HG03460 (cell line): ENCODE measurements at regions not wholly inside any gene's neighbourhood (a gene's known extent, or its start where the extent isn't known, plus 50 kb on each side); places are given as distances from the start of the nearest gene placed in this dataset.
"Not testable (repeated sequence)": the region's sequence is repeated elsewhere in the genome, so short reads cannot be mapped to it uniquely, and the experiment has no call there.

Experiments used
- ATAC-seq: cut with Tn5 transposase; IDR thresholded peaks from one replicate; pipeline ENCODE4 v1.9.1; 2021; ENCODE audit not compliant: unreplicated experiment

GRCh38 chr13:104580931-104581330 is 1514.7 kb upstream of the SLC10A2 start:
- no peak for ATAC-seq

- no peak for ATAC-seq
Observed at GRCh38 chr13:104577071-104577815, 1511.0 kb upstream of the SLC10A2 start.

DNA sequence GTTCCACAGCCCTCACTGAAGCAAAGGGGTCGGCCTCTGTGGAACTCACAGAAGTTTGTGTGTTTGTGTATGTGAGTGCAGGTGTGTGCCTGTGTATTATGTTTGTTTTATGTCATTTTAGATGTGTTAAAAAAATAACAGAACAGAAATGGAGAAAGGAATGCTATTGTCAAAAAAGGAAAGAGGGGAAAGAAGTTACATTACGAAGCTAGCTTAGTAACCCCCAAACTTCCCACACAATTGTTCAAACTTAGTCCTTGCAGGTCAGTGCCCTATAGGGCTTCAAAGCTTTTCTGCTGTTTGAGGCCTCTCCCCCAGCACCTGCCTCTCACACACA is 1505.6 kb upstream of the SLC10A2 start:
- ATAC-seq: no peak

GRCh38 chr13:104571161-104571892 is 1505.1 kb upstream of the SLC10A2 start:
- ATAC-seq: no peak

- ATAC-seq: no peak
Observed at GRCh38 chr13:104567114-104567513, 1500.9 kb upstream of the SLC10A2 start.

GRCh38 chr13:104565888-104566287 is 1499.7 kb upstream of the SLC10A2 start:
- ATAC-seq: no peak

DNA sequence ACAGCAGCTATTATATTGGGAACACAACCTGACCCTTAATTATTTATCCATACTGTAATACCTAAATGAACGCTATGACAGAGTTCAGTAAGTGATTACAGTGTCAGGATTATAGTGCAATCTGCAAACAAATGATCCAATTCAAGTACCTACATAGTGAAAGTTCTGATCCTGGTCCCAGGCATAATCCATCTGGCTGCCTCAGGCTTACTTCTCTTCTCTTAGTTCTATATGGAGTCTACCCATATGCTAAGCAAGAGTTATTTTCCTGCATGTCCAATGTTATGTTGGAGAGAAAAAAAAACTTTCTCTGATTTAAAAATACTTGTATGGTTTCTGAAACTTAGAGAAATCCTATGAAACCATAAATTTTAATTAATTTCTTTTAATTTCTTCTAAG is 1487.7 kb upstream of the SLC10A2 start:
- ATAC-seq: no peak

DNA sequence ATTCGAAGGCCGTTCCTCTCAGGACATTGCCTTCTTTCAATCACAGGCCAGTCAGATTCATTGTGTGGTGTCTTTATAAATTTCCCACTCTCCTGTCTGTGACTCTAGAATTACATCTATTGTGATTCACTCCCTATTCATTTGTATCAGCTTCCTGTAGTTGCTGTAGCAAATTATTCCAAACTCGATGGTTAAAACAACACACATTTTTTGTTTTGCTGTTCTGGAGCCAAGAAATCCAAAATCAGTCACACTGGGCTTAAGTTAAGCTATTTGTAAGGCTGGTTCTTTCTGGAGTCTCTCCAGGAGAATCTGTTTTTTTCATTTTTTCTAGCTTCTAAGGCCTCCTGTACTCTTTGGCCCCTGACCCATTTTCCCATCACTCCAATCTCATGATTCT is 1487.0 kb upstream of the SLC10A2 start:
- no peak for ATAC-seq

GRCh38 chr13:104534847-104535246 is 1468.6 kb upstream of the SLC10A2 start:
- no peak for ATAC-seq

GRCh38 chr13:104532132-104532531 is 1465.9 kb upstream of the SLC10A2 start:
- no peak for ATAC-seq

- ATAC-seq: no peak
Observed at GRCh38 chr13:104530741-104531140, 1464.5 kb upstream of the SLC10A2 start.

- no peak for ATAC-seq
Observed at GRCh38 chr13:104526561-104526960, 1460.3 kb upstream of the SLC10A2 start.

GRCh38 chr13:104525467-104525866 is 1459.2 kb upstream of the SLC10A2 start:
- no peak for ATAC-seq

DNA sequence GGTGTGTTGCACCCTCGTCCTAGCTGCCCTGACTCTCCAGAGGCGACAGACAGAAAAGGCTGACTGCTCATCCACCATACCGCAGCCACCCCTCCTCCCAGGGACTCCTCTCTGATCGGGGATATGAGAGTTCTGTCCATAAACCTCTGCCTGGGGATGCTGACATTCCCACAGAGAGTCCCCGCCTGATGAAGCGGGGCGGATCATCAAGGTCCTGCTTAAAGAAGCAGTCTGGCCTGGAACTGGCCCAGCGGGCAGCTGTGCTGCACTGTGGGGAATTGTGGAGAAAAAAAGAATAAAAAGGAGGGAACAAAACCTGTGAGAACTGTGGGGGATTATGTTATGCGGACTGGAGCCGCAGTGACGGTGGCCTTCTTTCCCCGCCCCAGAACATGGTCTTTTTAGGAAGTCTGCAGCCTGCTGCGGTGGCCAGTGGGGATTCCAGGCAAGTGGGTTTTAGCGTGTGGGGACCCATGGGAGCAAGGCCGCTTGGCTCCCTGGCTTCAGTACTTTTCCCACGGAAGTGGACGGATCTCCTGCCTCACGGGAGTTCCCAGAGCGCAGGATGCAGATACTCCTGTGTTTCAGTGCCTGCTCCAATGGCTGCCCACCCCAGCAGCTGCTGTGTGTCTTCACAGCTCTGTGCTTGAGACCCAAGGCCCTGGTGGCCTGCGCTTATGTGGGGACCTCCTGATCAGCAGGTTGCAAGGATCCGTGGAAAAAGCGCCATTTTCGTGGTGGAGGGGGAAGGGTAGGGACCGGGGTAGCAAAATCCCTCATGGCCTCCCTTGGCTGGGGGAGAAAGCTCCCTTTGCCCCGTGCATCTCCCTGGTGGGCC is 1456.2 kb upstream of the SLC10A2 start:
- no peak for ATAC-seq

DNA sequence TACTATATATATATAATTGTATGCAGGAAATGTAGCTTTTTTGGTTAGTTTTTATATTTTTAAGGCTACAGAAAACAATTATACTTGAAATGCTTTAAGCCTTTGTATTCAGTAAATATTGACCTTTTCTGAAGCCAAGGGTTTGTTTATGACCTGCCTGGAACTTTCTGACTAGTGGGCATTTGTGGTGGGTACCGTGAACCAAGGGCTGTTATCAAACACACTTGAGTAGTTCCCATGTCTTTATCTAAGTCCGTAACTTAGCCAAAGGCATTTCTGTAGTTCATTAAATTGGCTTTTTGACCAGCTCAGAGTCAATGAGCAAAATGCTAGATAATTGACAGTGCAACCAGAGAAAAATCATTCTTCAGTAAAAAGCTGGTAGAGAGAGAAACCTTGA is 1444.2 kb upstream of the SLC10A2 start:
- ATAC-seq: no peak

DNA sequence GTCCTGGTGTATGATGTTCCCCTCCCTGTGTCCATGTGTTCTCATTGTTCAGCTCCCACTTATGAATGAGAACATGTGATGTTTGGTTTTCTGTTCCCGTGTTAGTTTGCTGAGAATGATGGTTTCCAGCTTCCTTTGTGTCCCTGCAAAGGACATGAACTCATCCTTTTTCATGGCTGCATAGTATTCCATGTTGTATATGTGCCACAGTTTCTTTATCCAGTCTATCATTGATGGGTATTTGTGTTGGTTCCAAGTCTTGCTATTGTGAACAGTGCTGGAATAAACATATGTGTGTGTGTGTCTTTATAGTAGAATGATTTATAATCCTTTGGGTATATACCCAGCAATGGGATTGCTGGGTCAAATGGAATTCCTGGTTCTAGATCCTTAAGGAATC is 1427.3 kb upstream of the SLC10A2 start:
- not testable (repeated sequence) for ATAC-seq

DNA sequence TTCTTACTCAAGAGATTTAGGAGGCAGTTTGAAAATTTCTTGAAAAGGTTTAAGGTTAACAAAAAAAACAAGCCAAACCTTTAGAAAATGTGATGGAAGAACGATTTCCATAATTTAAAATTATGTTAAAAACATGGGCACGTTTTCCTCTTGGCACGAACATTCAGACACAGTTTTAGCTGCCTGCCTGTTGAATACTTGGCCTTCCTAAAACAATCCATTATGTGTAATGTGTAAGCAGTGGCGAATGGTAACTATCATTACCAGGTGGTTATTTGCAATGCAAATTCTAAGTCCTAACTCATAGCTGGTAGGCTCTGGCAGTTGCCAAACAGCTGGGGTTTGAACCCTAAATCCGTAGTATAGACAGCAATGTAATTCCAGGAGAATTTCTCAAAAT is 1425.7 kb upstream of the SLC10A2 start:
- no peak for ATAC-seq

DNA sequence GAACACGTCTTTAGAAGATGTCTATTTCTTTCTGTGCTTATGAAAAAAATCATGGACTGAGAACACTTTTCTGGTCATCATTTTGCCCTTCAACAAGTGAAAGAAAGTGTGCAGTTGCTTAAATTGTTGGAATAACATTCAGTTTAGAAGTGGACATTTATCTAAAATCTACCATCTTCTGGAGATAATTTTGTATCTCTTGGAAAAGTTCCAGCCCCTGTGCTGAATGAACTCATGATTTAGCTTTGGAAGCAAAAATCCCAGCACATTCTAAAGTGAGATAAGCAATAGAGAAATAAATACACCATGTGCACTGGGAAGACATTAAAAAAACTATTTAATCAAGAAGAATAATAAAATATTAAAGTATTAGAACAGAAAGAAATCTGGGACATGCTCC is 1420.8 kb upstream of the SLC10A2 start:
- no peak for ATAC-seq

DNA sequence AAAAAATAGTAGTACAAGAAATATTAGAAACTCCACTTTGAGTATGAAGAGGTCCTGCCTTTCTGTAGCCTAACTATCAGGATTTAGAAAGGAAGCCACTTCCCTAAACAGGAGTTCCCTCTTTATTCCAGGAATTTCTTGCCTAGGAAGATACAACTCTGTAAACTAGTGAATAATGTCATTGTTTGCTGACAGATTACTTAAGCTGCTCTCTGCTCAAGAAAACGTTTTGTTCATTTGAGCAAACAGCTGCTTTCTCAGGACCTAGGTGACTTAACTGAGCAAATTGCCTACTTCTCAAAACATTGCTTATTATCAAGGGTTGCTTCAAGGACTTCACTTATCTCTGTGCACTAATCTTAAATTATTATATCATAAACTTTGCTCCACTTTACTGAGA is 1419.4 kb upstream of the SLC10A2 start:
- no peak for ATAC-seq

DNA sequence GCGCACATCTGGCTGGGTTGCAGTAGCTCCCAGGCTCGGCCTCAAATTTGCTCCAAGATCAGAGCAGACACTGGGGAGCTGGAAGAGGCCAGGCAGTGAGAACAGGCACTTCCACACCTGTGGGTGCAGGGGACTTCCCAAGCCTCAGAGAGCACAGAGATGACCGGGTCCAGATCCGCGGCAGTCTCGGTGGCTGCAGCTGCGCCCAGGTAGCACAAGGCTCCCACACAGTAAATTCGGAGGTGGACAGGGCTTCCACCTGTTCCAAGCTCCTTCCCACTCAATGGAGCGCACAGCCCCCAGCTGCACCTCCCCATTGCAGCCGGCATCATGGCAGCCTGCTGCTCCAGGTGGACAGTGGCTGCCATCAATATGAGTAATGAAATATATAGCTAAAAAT is 1417.4 kb upstream of the SLC10A2 start:
- no peak for ATAC-seq

- ATAC-seq: no peak
Observed at GRCh38 chr13:104477261-104477660, 1411.0 kb upstream of the SLC10A2 start.

- ATAC-seq: no peak
Observed at GRCh38 chr13:104473936-104474335, 1407.7 kb upstream of the SLC10A2 start.
